ENCODE measurements at regions not wholly inside any gene's neighbourhood (a gene's known extent, or its start where the extent isn't known, plus 50 kb on each side); places are given as distances from the start of the nearest gene placed in this dataset.
A peak's percentile ranks its signal among the peaks of the same experiment; 100 is the strongest.

- H3K4me1 ChIP-seq, result no peaks in the 10 kb centered on the region
- no peak for TF ChIP-seq CTCF (IDR thresholded peaks at IDR 0.05)
- no peaks in the 10 kb centered on the region for H3K36me3 ChIP-seq
- no peak overlapping the region for H3K27ac ChIP-seq
- no peak overlapping the region for H3K4me3 ChIP-seq
- DNase-seq (no peak), ATAC-seq (no peak)
- peaks cover 0 to 11% (median 5%) of the 10 kb centered on the region in 7 donors for H3K27me3 ChIP-seq
- intact Hi-C loops (cut with DNase I), result no loop called here
- peaks cover 0 to 6% (median 0%) of the 10 kb centered on the region in 11 donors for H3K9me3 ChIP-seq
- WGBS, 2 donors, result 80 to 81% methylated on average over 5 of the region's 5 CpGs
Measured at GRCh38 chr1:14541348-14541747, 57.1 kb upstream of the KAZN start.

- 78 to 81% methylated on average over 7 of the region's 7 CpGs for WGBS, 2 donors
- intact Hi-C loops (cut with DNase I), result no loop called here
- DNase-seq (no peak), ATAC-seq (peak in 1 of 8 donors; percentile 44)
- H3K36me3 ChIP-seq, result no peaks in the 10 kb centered on the region
- no peak for TF ChIP-seq CTCF (IDR thresholded peaks at IDR 0.05)
- H3K27me3 ChIP-seq, result peaks cover 0 to 12% (median 7%) of the 10 kb centered on the region in 7 donors
- peak overlapping the region in 1 of 10 donors; percentile 5 for H3K27ac ChIP-seq
- H3K4me1 ChIP-seq, result no peaks in the 10 kb centered on the region
- no peak overlapping the region for H3K4me3 ChIP-seq
- peaks cover 0 to 6% (median 0%) of the 10 kb centered on the region in 11 donors for H3K9me3 ChIP-seq
Measured at GRCh38 chr1:14543191-14543840, 55.2 kb upstream of the KAZN start.

GRCh38 chr1:14544319-14544718 lies 54.2 kb upstream of the KAZN start:
- WGBS, 2 donors, result 68 to 77% methylated on average over 2 of the region's 2 CpGs
- DNase-seq, result no peak
- H3K36me3 ChIP-seq, result no peaks in the 10 kb centered on the region
- no peaks in the 10 kb centered on the region for H3K4me1 ChIP-seq
- peaks cover 0 to 6% (median 0%) of the 10 kb centered on the region in 11 donors for H3K9me3 ChIP-seq
- H3K27ac ChIP-seq, result no peak overlapping the region
- no peak overlapping the region for H3K4me3 ChIP-seq
- no peak for TF ChIP-seq CTCF (IDR thresholded peaks at IDR 0.05)
- no peak for ATAC-seq
- intact Hi-C loops (cut with DNase I), result no loop called here
- peaks cover 0 to 18% (median 7%) of the 10 kb centered on the region in 7 donors for H3K27me3 ChIP-seq

- ATAC-seq (no peak), DNase-seq (no peak)
- no peak overlapping the region for H3K4me3 ChIP-seq
- no peak for TF ChIP-seq CTCF (IDR thresholded peaks at IDR 0.05)
- H3K27me3 ChIP-seq, result peaks cover 0 to 26% (median 7%) of the 10 kb centered on the region in 7 donors
- H3K4me1 ChIP-seq, result no peaks in the 10 kb centered on the region
- WGBS, 2 donors, result 75 to 78% methylated on average over 4 of the region's 4 CpGs
- H3K27ac ChIP-seq, result no peak overlapping the region
- intact Hi-C loops (cut with DNase I), result no loop called here
- peaks cover 0 to 6% (median 0%) of the 10 kb centered on the region in 11 donors for H3K9me3 ChIP-seq
- H3K36me3 ChIP-seq, result no peaks in the 10 kb centered on the region
Measured at GRCh38 chr1:14545422-14546025, 53.0 kb upstream of the KAZN start.

Measured in heart right ventricle (tissue), 16 donors.